Tongue (tissue), 1 donor: ENCODE measurements at regions not wholly inside any gene's neighbourhood (a gene's known extent, or its start where the extent isn't known, plus 50 kb on each side); places are given as distances from the start of the nearest gene placed in this dataset.
A peak's percentile ranks its signal among the peaks of the same experiment; 100 is the strongest.

Source experiments
- DNase-seq: peaks from one replicate; pipeline ENCODE4 v3.0.0-alpha.2; 2015

- no peak for DNase-seq
Observed at GRCh38 chr1:209030454-209031167, 552.9 kb upstream of the CAMK1G start.

- DNase-seq = no peak
Observed at GRCh38 chr1:209037064-209037463, 546.5 kb upstream of the CAMK1G start.

- DNase-seq = no peak
Observed at GRCh38 chr1:209038316-209038715, 545.2 kb upstream of the CAMK1G start.

- DNase-seq = no peak
Observed at GRCh38 chr1:209038735-209039134, 544.8 kb upstream of the CAMK1G start.

- no peak for DNase-seq
Observed at GRCh38 chr1:209040351-209040750, 543.2 kb upstream of the CAMK1G start.

GRCh38 chr1:209041927-209042326, 541.6 kb upstream of the CAMK1G start:
- DNase-seq = no peak

GRCh38 chr1:209042413-209042812, 541.1 kb upstream of the CAMK1G start:
- no peak for DNase-seq

GRCh38 chr1:209045331-209046057, 538.0 kb upstream of the CAMK1G start:
- DNase-seq = peak; percentile 22

- no peak for DNase-seq
Observed at GRCh38 chr1:209046058-209046417, 537.5 kb upstream of the CAMK1G start.

GRCh38 chr1:209046935-209047334, 536.6 kb upstream of the CAMK1G start:
- no peak for DNase-seq

- DNase-seq = no peak
Observed at GRCh38 chr1:209048941-209049669, 534.4 kb upstream of the CAMK1G start.

- no peak for DNase-seq
Observed at GRCh38 chr1:209051570-209051969, 531.9 kb upstream of the CAMK1G start.

- DNase-seq = no peak
Observed at GRCh38 chr1:209053587-209053986, 529.9 kb upstream of the CAMK1G start.

GRCh38 chr1:209057083-209057482, 526.4 kb upstream of the CAMK1G start:
- no peak for DNase-seq

- no peak for DNase-seq
Observed at GRCh38 chr1:209057901-209058300, 525.6 kb upstream of the CAMK1G start.

- DNase-seq = no peak
Observed at GRCh38 chr1:209059376-209059775, 524.1 kb upstream of the CAMK1G start.

- no peak for DNase-seq
Observed at GRCh38 chr1:209059981-209060380, 523.5 kb upstream of the CAMK1G start.

GRCh38 chr1:209062081-209062620, 521.4 kb upstream of the CAMK1G start:
- DNase-seq = no peak

- no peak for DNase-seq
Observed at GRCh38 chr1:209062863-209063262, 520.7 kb upstream of the CAMK1G start.

- DNase-seq = no peak
Observed at GRCh38 chr1:209063767-209064659, 519.5 kb upstream of the CAMK1G start.

- no peak for DNase-seq
Observed at GRCh38 chr1:209064850-209065706, 518.4 kb upstream of the CAMK1G start.
